NCI-H524 treated with DMSO at 0.1 percent for 48 hours (cell line): ENCODE measurements at regions not wholly inside any gene's neighbourhood (a gene's known extent, or its start where the extent isn't known, plus 50 kb on each side); places are given as distances from the start of the nearest gene placed in this dataset.

Source experiments
- DNase-seq: peaks from one replicate; lab custom pipeline; 2025; lab: John Stamatoyannopoulos, UW

DNA sequence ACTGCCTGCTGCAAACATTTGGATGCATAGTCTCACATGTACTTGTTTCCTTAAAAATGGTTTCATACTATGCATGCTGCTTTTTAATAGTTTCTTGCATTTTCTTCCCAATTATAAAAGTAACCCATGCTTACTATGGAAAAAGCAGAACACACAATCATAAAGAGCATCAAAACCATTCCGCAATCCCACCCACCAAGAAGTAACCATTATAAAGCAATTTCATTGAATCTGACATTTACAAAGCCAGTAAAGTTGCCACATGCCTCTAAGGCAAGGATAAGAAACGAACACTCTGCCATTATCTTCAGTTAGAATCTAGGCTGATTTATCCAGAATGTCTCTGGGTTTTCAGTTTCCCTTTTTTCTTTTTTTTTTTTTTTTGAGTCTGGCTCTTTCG, 92.7 kb upstream of the OSMR start:
- no peak for DNase-seq

DNA sequence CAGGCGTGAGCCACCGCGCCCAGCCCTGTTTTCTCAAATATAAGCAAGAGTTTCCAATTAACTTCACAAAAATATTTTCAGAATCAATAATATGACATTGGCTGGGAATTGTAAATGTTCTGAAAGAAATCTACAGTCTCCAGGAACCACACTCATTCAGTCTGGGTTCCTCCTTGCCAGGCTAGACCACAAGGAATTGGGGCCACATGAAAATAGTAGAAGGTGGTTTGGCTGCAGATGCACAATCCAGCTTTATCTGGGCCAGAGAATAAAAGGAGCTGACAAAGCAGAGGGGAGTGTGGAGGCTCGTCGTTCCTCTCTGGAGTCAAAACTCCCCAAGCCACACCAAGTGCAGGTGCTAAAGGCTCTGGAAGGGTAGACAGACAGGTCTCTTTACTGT, 92.0 kb upstream of the OSMR start:
- DNase-seq: no peak

DNA sequence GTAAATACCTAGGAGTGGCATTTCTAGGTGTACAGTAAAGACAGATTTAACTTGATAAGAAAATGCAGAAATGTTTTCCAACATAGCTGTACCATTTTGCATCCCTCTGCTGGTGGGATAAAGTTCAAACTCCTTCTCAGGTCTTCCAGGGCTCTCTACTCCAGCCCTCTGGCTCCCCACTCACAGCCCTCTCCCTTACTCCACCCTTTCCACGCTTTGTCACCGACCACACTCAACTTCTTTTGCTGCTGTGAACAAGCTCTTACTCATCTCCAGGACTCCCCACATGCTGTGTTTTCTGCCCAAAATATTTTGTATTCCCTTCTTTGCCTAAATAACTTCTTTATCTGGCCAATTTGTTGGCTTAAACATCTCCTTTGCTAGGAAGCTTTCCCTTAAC, 90.6 kb upstream of the OSMR start:
- DNase-seq: no peak

DNA sequence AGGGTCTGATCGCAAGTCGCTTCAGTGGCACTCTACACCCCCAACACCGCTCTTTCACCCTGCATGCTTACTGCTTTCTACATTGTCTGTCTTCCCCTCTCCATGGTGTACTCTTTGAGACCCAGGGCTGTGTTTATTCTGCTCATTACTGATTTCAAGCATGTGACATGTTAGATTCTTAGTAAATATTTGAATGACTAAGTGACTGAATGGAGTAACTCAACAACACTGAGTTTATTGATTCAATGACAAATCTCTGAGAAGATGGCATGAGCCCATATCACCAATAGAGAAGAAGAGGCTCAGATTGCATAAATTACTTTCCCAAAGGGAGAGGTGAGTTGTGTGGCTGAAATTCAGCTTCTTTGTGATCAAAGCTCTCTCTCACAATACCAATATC, 89.7 kb upstream of the OSMR start:
- DNase-seq: no peak

DNA sequence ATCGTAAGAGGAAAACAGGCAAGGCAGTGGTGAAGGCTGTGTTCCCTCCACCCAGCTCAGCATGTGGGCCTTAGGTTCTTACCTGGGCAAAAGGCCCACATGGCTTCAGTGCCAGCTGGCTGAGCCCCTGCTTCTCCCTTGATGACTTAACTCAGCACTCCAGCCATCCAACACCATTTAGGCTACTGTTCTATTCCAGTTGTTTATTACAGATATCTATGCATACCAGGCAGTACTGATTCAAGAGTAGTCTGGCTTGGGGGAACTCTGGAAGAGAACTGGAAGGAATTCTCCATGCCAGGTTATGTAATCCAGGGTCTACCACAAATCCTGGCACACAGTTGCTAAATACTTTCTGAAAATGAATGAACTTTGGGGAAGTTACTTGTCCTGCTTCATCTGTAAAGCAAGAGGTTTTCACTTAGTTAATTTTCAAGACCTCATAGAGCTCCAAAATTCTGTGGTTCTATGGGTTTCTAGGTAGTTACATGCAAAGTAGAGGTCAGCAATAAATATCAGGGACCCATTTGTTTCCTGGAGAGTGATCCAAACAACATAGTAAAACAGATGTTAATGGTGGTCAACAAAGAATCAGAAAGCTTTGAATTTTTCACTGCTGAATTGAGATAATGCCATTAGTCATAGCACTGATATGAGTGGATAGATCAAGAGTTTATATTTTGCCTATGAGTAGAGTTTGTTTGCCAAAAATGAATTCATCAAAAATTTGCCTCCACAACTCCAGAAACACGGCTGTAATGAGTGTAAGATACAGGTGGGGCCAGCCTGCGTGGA, 88.2 kb upstream of the OSMR start:
- DNase-seq: no peak

DNA sequence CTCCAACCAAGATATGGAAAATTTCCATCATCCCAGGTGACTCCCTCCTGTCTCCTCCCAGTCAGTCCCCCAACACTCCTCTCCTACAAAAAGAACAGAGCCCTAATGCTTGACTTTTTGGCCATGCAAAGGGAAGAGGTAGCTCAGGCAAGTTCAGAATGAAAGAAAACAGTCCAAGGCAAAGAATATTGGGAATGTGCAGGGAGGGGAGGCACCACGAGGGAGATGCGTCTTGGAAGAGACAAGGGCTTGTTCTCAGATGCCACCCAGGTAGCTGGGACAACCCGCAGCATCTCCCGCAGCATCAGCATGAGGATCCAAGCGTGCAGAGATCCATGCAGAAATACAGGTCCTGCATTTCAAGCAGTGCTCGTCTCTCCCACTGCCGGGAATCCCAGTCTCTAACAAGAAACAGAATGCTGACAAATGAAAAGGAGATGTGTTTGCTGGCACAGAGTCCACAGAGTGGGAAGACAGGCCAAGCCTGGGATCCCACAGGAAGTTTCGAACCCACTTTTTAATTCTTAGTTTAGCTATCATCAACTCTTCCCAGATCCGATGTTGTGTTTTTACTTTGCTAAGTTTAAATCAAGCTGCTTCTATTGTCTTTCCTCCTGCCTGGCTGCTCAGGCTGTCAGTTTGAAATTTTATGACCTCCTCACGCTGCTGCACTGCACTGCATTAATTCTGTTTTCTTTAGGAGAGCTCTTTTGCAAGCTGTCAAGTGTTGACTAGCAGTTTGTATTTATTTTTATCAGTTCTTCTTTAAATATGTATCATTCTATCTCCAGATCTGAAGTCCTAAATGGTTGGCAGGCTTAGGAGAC, 86.8 kb upstream of the OSMR start:
- DNase-seq: no peak

DNA sequence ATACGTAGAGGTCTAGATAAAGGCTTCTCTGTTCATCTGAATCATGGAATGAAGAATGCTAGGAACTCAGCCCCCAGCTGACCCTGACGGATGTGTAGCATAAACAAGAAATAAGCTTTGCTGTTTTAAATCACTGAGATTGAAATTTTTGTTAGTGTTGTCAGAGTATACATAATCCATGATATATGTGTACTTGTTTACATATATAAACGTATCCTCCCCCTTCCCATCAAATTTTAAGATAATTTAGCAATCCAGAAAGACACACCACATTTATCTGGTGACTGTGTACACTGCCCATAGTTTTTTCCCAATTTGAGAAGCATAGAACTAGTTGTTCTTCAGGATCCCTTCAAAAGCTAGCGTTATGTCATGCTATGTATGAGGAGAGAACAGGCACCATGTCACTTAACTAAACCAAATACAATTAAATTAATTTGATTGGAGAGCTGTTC, 80.8 kb upstream of the OSMR start:
- no peak for DNase-seq

DNA sequence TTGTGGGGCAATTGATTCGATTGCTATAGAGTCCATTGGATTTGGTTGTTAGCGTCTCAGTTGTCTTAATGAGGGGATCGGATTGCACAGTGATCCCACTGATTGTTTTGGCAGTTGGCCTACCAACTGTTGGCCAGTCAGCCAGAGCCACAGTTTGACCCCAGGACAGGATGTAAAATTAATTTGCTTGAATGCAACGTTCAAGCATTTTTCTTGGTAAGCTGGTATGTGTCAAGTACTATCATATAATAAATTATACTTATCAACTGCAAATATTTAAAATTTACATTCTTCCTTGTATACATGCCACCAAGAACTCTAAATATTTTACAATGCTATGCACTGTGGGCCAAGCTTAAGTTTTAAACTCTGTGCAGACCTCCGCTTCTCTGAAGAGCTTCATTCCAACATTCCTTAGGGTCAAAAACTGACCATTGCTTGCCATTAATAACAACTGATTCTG, 80.4 kb upstream of the OSMR start:
- no peak for DNase-seq

DNA sequence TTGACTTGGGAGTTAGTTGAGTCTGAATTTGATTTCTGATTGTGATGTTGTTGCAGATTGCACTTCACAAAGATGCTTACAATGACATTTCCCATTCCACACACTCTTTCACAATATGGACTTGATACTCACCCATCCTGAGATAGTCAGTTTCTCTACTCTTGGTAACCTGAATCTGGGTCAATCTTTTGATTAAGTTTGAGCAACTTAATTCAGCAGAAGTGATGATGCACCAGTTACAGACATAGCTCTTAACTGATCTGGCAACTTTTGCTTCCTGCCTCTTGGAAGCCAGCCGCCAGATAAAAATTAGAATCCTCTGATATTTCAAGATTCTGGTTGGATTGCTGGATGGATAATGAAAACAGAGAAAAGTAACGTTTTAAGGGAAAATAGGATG, 79.7 kb upstream of the OSMR start:
- no peak for DNase-seq

DNA sequence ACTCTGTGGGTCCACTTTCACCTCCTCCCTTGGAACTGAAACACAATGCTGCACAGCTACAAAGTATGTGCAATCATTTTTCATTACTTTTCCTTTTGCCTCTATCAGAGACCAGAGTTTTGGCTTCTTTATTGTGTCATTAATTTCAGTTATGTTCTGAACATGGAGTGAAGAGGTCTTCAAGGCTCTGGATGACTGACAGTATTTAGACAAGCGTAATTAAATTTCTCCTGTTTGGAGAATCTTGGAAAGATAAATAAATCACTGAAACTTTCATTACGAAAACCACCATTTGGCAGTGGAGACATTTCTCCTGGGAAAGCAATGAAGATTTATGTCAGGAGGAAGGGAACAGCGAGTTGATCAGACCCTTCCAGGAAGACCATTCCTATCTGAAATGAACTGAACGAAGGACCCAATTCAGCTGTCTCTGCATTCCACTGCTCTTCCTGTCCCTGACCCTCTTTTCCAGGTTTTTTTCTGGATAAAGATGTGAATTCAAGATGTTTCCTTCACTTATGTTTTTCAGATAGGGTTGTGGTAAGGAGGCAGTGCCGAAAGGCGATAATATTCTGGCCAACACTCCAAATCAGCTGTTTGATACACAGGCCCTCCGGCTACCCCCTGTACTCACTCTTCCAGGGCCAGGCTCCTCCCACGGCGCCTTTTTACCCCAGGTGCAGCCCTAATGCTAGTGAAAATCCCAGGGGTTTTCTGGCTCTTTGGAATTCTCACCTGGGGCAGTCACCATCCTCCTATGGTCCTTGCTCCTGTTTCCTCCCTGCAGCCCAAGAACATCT, 77.2 kb upstream of the OSMR start:
- no peak for DNase-seq

DNA sequence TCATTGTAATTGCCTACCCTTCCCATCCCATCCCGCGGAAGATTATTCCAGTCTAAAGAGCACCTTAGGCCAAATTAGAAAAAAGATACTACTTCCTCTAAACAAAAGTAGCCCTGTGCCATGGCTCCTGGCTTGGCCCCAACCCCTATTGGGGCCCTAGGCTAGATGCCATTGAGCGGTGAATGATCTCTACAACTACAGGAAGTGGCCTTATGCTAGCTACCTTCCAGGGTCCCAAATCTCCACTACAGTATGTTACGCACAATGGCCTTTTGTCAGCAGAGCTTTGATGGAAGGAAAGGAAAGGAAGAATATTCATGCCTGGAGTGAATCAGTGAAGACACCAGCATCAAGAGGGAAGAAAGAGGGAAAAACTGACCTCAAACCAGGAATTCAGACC, 73.3 kb upstream of the OSMR start:
- no peak for DNase-seq

DNA sequence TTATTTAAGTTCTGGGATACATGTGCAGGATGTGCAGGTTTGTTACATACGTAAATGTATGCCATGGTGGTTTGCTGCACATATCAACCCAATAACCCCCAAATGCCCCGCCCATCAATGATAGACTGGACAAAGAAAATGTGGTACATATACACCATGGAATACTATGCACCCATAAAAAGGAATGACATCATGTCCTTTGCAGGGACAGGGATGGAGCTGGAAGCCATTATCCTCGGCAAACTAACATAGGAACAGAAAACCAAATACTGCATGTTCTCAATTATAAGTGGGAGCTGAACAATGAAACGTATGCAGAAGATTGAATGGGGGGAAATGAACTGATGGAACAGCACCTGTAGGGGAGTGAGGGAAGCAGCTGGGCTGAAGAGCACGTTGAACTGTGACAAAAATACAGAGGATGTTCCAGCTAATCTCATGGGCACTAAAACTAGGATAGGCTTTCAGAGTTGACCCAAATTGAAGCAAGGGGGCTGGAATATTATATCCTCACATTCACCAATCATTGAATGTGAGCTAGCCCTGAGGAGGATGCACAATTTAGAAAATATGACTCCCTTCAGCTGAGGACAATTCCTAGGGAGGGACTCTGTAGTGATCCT, 70.5 kb upstream of the OSMR start:
- no peak for DNase-seq

DNA sequence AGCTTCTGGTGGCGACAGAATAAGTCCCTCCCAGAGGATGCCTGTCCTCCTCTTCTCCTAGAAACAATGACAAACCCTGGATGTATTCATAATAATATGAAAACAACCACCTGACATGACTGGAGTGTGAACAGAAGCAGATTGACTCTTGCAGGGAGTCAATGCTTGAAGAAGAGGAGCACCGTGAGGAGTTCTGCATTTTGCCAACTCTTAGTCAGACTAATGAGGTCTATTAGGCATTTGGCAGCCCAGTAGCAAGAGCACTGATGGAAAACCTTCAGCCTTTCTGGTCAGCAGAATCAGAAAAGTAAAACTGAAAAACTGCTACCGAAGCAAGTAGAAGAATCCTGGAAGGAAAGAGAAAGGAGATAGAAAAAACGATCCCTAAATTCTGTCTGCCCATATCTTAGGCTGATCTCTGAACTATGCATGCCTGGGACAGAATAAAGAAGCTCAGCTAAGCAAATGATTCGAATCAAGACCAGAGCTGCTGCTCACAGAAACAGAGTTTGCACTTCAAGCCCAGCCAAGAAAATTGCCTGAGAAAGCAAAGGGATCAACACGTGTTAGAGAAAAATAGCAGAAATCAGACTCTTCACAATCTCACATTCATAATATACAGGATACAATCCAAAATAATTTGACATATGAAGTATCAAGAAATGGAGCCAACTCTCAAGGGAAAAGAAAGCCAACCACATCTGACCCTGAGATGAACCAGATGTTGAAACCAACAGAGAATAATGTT, 69.5 kb upstream of the OSMR start:
- DNase-seq: no peak

DNA sequence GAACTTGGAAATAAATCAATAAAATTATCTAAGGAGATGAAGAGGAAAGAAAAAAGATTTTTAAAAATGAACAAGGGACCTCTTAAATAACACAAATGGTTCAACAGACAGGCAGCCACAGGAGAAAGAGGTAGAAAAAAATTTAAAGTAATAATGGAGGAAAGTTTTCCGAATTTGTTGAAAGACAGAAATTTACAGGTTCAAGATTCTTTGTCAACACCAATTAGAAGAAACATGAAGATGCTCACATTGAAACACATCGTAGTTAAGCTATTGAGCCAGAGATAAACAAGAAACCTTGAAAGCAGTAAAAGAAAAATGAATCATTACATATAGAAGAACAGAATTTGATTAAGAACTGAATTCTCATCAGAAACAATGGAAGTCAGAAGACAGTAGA, 68.7 kb upstream of the OSMR start:
- no peak for DNase-seq

DNA sequence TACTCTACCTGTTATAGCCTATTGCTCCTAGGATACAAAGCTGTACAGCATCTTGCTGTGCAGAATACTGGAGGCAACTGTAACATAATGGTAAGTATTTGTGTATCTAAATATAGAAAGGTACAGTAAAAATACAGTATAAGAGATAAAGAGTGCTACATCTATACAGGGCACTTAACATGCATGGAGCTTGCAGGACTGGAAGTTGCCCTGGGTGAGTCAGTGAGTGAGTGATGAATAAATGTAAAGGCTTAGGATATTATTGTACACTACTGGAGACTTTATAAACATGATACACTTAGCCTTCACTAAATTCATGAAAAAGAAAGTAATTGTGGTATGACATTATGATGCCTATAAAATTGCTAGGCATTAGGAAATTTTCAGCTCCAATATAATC, 65.5 kb upstream of the OSMR start:
- DNase-seq: no peak

DNA sequence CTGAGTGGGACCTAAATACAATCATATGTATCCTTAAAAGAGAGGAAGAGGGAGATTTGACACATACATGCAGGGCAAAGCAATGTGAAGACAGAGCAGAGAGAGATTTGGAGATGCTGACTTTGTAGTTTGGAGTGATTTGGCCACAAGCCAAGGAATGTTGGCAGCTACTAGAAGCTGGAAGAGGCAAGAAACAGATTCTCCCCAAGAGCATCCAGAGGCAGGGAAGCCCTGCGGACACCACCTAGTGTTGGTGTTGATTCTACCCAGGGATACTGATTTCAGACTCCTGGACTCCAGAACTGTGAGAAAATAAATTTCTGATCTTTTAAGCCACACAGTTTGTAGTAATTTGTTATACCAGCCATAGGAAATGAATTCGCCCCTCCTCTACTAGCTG, 64.9 kb upstream of the OSMR start:
- no peak for DNase-seq

DNA sequence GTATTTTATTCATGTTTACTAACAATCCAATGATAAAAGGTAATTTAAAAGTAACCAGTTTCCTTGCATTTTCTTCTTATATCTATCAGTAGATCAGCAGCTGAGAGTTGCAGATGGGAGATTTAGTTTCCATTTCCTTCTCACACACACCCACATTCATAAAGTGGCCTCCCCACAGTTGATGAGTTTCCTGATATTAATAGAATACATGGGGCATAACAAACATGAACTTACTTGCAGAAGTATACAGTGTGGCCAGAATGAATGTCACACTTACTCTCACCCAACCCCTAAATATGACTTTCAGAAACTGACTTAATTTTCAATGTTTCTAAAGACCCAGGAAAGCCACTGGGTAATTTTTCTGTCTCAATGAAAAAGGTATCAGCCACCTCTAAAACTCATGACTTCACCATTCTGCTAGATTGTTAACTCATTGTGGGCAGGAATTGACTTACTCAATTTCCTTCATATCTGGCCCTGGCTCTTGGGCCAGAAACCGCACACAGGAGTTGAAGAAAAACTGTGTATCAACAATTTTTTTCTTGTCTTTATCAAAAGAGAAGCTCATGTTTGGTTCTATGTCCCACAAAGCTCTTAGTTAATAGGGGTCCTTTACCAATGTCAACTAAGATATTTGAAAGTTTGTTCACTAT, 63.5 kb upstream of the OSMR start:
- no peak for DNase-seq

DNA sequence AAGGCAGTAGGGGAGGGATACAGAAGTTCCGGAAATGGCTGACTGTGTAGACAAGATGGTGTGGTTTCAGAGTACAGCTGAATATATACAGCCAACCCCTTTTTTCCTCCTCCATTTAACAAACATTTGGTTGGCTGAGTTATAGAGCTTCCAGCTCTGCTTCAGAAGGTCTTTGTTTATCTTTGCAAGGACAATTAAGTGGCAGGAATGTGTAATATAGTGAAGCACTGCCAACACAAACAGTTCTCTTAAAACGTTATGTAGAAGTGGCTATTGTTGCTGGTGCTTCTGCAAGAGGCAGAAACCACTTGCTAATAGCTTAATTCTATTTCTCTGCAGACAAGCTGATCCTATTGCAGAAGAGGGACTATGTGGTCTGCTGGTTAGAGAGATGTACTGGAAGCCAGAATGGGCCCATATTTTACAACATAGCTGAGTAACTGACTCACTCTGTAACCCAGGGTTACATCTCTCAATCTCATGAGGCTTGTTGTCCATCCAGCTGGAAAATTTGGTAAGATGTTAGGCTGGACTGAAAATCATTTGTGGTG, 62.7 kb upstream of the OSMR start:
- no peak for DNase-seq

DNA sequence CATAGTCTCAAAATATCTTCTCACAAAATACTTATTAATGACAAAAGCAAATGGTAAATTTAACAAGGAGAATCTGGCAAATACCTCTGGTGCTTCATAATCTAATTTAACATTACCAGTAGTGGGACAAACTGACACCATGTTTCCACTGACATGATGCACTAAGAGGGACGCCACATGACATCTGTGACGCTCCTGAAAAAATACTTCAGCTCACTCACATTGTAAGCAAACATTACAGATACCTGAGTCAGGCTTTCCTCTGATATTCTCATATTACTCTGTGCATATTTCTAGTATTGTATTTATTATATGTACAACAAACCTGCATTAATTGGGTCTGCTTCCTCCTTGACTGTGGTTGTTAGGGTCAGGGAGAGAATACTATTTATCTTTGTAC, 56.7 kb upstream of the OSMR start:
- DNase-seq: no peak

DNA sequence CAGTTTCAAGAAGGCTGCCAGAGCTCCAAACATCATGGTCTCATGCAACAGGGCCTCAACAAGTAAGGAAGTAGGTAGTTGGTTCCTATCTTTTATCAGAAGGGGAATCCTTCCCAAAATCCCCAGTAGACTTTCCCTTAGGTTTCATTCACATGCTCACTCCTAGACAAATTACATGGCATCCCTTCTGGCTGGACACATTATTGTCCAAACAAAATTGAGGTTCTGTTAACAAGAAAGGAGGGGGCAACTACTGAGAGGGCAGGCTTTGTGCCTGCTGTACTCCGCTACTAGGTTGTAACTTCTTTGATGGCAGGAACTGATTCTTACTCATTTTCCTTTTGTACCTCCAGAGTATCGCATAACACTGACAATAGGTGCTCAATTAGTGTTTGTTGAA, 56.0 kb upstream of the OSMR start:
- DNase-seq: no peak

DNA sequence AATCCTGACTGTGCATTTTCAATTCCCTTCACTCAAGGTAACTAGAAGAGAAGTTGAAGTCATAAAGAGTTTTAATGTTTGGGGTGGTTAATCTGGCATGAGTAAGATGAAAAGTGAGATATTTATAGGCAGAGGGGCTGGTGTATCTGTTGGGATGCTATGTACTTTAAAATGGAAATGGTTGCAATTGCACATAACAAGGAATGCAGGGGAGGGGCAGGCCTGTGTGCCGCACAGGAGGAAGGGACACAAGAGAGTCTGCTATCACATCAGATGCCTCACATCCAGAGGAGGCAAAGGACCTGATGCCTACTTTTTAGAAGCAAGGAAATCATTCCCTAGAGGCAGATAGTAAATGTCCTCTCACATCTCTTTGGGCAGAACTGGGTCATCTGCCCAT, 55.5 kb upstream of the OSMR start:
- DNase-seq: no peak
